Islet precursor cell (in vitro differentiated cells): ENCODE measurements at regions not wholly inside any gene's neighbourhood (a gene's known extent, or its start where the extent isn't known, plus 50 kb on each side); places are given as distances from the start of the nearest gene placed in this dataset.
"Not testable (repeated sequence)": the region's sequence is repeated elsewhere in the genome, so short reads cannot be mapped to it uniquely, and the experiment has no call there.

Experiments
- DNase-seq: peaks from one replicate; pipeline ENCODE4 v3.0.0-alpha.2; 2018

GRCh38 chr2:106339609-106340008, 128.6 kb downstream of the RGPD3 start:
- no peak for DNase-seq

- DNase-seq, result no peak
Observed at GRCh38 chr2:106339132-106339531, 129.1 kb downstream of the RGPD3 start.

GRCh38 chr2:106338043-106338442, 130.2 kb downstream of the RGPD3 start:
- no peak for DNase-seq

- no peak for DNase-seq
Observed at GRCh38 chr2:106336737-106337136, 131.5 kb downstream of the RGPD3 start.

GRCh38 chr2:106336108-106336507, 132.1 kb downstream of the RGPD3 start:
- DNase-seq, result no peak

- DNase-seq, result no peak
Observed at GRCh38 chr2:106334802-106335201, 133.4 kb downstream of the RGPD3 start.

- DNase-seq, result not testable (repeated sequence)
Observed at GRCh38 chr2:106333253-106333873, 134.8 kb downstream of the RGPD3 start.

GRCh38 chr2:106332054-106332453, 136.2 kb downstream of the RGPD3 start:
- no peak for DNase-seq

- DNase-seq, result not testable (repeated sequence)
Observed at GRCh38 chr2:106330384-106331261, 136.5 kb upstream of the UXS1 start.

GRCh38 chr2:106323337-106324013, 129.4 kb upstream of the UXS1 start:
- no peak for DNase-seq

GRCh38 chr2:106322281-106322680, 128.2 kb upstream of the UXS1 start:
- DNase-seq, result no peak

GRCh38 chr2:106320439-106320838, 126.3 kb upstream of the UXS1 start:
- DNase-seq, result not testable (repeated sequence)

GRCh38 chr2:106316915-106317314, 122.8 kb upstream of the UXS1 start:
- DNase-seq, result no peak

GRCh38 chr2:106314444-106314843, 120.3 kb upstream of the UXS1 start:
- DNase-seq, result no peak

GRCh38 chr2:106311041-106311370, 116.9 kb upstream of the UXS1 start:
- no peak for DNase-seq

- no peak for DNase-seq
Observed at GRCh38 chr2:106307860-106308259, 113.8 kb upstream of the UXS1 start.

GRCh38 chr2:106306387-106306786, 112.3 kb upstream of the UXS1 start:
- DNase-seq, result no peak

- no peak for DNase-seq
Observed at GRCh38 chr2:106304612-106305184, 110.6 kb upstream of the UXS1 start.

- no peak for DNase-seq
Observed at GRCh38 chr2:106299696-106300095, 105.6 kb upstream of the UXS1 start.

- no peak for DNase-seq
Observed at GRCh38 chr2:106296182-106296815, 102.2 kb upstream of the UXS1 start.

- DNase-seq, result no peak
Observed at GRCh38 chr2:106294182-106294581, 100.1 kb upstream of the UXS1 start.

GRCh38 chr2:106293271-106293783, 99.2 kb upstream of the UXS1 start:
- no peak for DNase-seq

GRCh38 chr2:106292627-106293026, 98.5 kb upstream of the UXS1 start:
- DNase-seq, result no peak
